IMR-90 (cell line): ENCODE measurements at regions not wholly inside any gene's neighbourhood (a gene's known extent, or its start where the extent isn't known, plus 50 kb on each side); places are given as distances from the start of the nearest gene placed in this dataset.

ENCODE experiments used
- POLR2A ChIP-seq: IDR thresholded peaks from 2 replicates; pipeline ENCODE4 v1.6.1; 2012; ENCODE audit warnings: mild to moderate bottlenecking, low read depth, low read length
- RFX5 ChIP-seq: IDR thresholded peaks from 2 replicates; pipeline ENCODE4 v1.8.0; 2012; ENCODE audit warnings: low read depth, mild to moderate bottlenecking, low read length, moderate library complexity
- TF ChIP-seq, protein P1 (sequence below): conservative IDR thresholded peaks from 2 replicates; pipeline ENCODE4 v1.5.1; 2012; ENCODE audit warnings: mild to moderate bottlenecking, low read depth, low read length, improper control_type of control experiment

DNA sequence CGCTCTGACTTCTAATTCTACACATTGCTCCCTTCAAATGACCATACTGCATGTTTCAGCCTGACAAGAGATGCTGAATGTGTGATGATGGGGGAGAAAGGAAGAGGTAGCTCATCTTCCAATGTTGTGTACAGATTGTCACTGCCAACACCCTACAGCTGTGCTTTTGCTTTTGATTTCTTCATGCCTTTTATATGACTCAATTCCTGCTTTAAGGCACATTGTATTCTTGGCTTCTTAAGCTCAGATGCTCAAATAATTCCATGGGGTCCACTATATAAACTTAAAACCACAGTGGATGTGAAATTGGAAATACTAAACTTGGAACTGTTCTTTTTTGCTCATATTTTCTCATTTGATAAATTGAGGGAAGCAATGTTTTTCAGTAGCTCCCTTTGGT is 183.2 kb upstream of the WDFY3 start:
- TF ChIP-seq, protein P1, sequence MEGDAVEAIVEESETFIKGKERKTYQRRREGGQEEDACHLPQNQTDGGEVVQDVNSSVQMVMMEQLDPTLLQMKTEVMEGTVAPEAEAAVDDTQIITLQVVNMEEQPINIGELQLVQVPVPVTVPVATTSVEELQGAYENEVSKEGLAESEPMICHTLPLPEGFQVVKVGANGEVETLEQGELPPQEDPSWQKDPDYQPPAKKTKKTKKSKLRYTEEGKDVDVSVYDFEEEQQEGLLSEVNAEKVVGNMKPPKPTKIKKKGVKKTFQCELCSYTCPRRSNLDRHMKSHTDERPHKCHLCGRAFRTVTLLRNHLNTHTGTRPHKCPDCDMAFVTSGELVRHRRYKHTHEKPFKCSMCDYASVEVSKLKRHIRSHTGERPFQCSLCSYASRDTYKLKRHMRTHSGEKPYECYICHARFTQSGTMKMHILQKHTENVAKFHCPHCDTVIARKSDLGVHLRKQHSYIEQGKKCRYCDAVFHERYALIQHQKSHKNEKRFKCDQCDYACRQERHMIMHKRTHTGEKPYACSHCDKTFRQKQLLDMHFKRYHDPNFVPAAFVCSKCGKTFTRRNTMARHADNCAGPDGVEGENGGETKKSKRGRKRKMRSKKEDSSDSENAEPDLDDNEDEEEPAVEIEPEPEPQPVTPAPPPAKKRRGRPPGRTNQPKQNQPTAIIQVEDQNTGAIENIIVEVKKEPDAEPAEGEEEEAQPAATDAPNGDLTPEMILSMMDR: no peak
- no peak for TF ChIP-seq POLR2A
- no peak for TF ChIP-seq RFX5
